H54 (cell line): ENCODE measurements at regions not wholly inside any gene's neighbourhood (a gene's known extent, or its start where the extent isn't known, plus 50 kb on each side); places are given as distances from the start of the nearest gene placed in this dataset.
"Not testable (repeated sequence)": the region's sequence is repeated elsewhere in the genome, so short reads cannot be mapped to it uniquely, and the experiment has no call there.

Experiments
- DNase-seq: peaks from one replicate; pipeline ENCODE4 v3.0.0; 2011; ENCODE audit warnings: low spot score, mixed read lengths; ENCODE audit not compliant: insufficient read length
- FAIRE-seq: peaks from 3 replicates; lab custom pipeline; 2011; peaks lifted over from hg19 to GRCh38; lab: Jason Lieb, UNC
- POLR2A ChIP-seq: IDR thresholded peaks from 2 replicates; pipeline ENCODE4 v1.6.1; 2011; ENCODE audit warnings: low read depth, mild to moderate bottlenecking, low read length

- no peak for FAIRE-seq
- no peak for DNase-seq
- TF ChIP-seq POLR2A, result no peak
Observed at GRCh38 chr4:60911127-60911526, 289.0 kb upstream of the ADGRL3 start.

DNA sequence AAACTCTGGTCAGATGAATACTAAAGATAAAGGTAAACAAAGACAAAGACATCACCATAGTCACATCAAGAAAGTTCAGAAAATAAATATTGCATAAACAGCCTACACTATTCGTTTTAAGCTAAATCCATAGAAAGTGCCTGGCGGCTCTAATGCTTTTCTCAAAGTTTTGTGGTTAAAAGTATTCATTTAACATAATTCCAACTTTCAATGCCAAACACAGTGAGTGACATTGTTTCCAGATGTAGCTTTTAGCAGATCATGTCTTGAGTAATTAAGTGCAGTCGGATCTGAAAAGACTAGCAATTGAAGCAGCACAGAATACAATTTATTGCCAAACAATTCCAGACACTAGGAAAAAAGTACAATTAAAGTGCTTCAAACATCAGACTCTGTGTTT, 287.1 kb upstream of the ADGRL3 start:
- DNase-seq (no peak), FAIRE-seq (no peak)
- TF ChIP-seq POLR2A, result no peak

DNA sequence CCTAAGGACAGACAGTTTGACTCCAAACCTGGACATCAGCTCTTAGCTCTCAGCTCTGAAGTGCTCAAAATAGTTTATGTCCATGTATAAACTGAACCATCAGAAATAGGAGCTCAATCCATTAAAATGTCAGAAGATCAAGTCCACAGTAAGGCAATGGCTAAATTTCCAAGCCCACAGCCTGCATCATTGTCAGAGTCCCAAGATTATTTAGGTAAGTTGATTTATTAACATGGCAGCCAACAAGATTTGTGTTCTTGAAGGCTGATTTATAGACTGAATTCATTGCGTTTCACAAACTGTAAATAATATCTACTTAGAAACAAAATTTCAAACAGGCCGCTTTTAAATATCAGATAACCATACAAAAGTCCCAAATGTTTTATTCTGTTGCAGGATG, 286.5 kb upstream of the ADGRL3 start:
- FAIRE-seq (no peak), DNase-seq (no peak)
- TF ChIP-seq POLR2A, result no peak

DNA sequence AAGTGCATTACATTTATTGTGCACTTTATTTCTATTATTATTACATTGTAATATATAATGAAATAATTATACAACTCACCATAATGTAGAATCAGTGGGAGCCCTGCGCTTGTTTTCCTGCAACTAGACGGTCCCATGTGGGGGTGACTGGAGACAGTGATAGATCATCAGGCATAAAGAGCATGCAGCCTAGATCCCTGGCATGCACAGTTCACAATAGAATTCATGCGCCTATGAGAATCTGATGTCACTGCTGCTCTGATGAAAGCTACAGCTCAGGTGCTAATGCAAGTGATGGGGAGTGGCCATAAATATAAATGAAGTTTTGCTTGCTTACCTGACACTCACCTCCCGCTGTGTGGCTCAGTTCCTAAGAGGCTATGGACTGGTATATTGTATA, 278.4 kb upstream of the ADGRL3 start:
- DNase-seq, FAIRE-seq: not testable (repeated sequence)

GRCh38 chr4:60923075-60923474, 277.1 kb upstream of the ADGRL3 start:
- TF ChIP-seq POLR2A, result no peak
- DNase-seq (no peak), FAIRE-seq (no peak)

DNA sequence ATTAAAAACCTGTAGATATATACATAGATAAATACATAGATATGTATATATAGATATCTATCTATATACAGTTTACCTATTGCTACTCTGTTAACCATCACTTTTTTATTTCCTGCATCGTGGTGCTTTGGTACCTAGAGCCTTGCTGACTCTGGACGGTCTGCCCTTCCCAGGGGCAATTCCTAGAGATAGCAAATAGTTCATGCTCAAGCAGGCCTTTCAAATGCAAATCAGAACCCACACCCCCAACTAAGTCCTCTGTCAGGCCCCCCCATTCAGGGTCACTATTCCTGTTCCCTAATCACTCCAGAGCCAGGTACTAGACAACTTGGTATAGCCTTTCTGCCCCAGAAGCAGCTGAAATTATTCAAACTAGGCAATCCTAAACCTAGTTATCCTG, 273.5 kb upstream of the ADGRL3 start:
- TF ChIP-seq POLR2A, result no peak
- DNase-seq (no peak), FAIRE-seq (no peak)

- TF ChIP-seq POLR2A, result no peak
- DNase-seq (no peak), FAIRE-seq (no peak)
Observed at GRCh38 chr4:60930866-60931265, 269.3 kb upstream of the ADGRL3 start.

DNA sequence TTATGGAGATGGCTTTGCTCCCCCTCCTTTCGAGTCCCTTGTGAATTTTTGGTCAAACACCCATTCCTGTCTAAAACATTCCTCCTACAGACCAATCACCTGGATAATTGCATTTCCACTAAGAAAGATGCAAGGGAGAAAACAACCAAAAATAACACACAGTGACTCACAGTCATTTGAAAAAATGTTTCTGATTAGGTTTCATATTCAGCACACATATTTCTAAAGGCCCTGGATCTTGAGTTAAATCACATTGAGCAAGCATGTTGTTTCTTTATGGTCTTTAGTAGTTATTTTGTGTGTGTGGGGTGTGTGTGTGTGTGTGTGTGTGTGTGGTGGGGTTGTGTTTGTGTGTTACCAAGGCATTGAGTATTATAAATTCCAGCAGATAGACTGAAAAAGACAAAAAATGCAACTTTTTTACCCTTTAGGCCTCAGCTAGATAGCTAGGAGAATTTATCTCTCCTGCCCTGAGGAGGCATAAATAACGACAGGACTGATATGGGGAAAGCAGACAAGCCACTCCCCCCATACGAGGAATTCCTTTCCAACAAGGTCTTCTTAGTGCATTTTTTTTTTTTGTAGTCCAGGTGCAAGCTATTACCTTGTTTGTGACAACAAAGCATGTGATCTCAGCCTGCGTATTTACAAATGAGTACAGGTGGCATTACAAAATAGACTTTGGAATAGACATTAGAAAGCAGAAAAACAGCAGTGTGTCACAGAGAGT, 265.4 kb upstream of the ADGRL3 start:
- TF ChIP-seq POLR2A, result no peak
- no peak for FAIRE-seq
- DNase-seq, result no peak

DNA sequence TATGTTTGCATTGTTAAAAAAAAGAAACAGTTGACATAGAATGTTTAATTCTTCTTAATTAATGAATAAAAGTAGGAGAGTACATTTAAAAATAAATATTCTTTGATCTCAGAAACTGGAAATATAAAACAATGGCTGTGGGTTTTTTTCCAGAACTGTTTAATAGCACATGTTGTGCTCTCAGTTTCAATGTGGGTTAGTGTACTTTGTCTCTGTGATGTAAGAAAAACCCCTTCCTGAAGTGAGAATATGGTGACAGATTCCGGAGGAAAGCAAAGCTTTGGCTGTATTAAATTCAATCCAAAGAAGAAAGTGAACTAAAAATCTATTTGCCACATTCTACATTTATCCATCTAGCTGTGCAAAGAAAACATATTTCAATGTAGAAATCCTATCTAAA, 261.9 kb upstream of the ADGRL3 start:
- FAIRE-seq (no peak), DNase-seq (no peak)
- TF ChIP-seq POLR2A, result no peak

DNA sequence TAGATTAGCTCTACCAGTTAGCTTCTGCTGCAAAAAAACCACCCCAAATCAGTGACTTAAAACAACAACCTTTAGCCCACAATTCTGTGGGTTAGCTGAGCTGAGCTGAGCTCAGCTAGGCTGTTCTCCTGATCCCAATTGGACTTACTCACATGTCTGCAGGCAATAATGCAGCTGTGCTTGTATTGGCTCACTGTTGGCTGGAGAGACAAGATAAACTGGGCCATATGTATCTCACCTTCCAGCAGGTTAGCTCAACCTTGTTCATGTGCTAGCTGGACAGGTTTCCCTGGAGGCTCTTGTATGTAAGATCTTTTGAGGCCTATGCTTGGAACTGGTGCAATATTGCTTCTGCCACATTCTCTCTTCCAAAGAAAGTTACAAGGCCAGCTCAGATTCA, 261.5 kb upstream of the ADGRL3 start:
- no peak for FAIRE-seq
- DNase-seq, result no peak
- TF ChIP-seq POLR2A, result no peak

GRCh38 chr4:60944060-60944459, 256.1 kb upstream of the ADGRL3 start:
- TF ChIP-seq POLR2A, result no peak
- FAIRE-seq, result no peak

GRCh38 chr4:60945641-60946040, 254.5 kb upstream of the ADGRL3 start:
- TF ChIP-seq POLR2A, result no peak

More at GRCh38 chr4:60944060-60944459, 256.1 kb upstream of the ADGRL3 start:
- DNase-seq, result no peak

GRCh38 chr4:60948008-60948407, 252.1 kb upstream of the ADGRL3 start:
- peak; percentile 73 for FAIRE-seq
- no peak for TF ChIP-seq POLR2A
- DNase-seq, result no peak

More at GRCh38 chr4:60945641-60946040, 254.5 kb upstream of the ADGRL3 start:
- DNase-seq, result no peak
- no peak for FAIRE-seq

DNA sequence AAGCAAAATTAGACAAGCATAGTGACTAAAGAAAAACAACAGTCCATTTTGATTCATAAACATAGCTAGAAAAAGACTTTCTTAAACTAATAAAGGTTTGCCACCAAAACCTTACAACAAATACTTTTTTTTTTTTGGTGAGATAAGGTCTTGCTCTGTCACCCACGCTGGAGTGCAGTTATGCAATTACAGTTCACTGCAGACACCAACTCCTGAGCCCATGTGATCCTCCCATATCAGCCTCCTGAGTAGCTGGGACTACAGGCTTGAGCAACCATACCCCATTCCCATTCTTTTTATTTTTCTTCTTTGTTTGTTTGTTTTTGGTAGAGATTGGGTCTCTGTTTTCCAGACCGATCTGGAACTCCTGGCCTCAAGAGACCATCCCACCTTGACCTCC, 247.2 kb upstream of the ADGRL3 start:
- no peak for DNase-seq
- TF ChIP-seq POLR2A, result no peak
- FAIRE-seq, result no peak

DNA sequence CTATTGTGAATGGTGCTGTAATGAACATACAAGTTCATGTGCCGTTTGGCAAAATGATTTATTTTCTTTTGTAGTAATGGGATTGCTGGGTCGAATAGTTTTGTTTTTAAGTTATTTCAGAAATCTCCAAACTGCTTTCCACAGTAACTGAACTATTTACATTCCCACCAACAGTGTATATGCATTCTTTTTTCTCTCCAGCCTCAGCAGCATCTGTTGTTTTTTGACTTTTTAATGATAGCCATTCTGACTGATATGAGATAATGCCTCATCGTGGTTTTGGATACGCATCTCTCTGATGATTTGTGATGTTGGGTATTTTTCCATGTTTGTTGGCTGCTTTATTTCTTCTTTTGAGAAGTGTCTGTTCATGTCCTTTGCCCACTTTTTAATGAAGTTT, 246.3 kb upstream of the ADGRL3 start:
- no peak for FAIRE-seq
- DNase-seq, result no peak

DNA sequence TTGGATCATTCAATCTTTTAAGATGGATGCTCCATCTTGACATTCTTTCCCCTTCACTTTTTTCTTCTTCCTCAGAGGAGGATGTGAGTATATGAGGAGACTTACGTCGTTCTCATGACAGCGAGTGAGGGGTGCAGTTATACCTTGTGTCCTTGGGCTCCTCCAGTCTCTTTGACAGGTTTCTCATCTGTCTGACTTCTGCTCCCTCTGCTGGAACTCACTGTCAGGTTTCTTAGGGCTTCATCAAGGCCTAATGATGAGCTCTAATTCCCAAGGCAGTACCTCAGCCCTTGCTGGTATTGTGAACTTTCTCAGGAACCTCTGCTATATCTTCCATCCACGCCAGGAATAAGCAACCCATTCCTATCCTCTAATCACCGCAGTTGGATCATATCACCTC, 237.8 kb upstream of the ADGRL3 start:
- no peak for TF ChIP-seq POLR2A
- DNase-seq (no peak), FAIRE-seq (no peak)

More for the DNA sequence above, 246.3 kb upstream of the ADGRL3 start:
- no peak for TF ChIP-seq POLR2A
